Peyer's patch (tissue), 4 donors: ENCODE measurements at regions not wholly inside any gene's neighbourhood (a gene's known extent, or its start where the extent isn't known, plus 50 kb on each side); places are given as distances from the start of the nearest gene placed in this dataset.
"Not testable (repeated sequence)": the region's sequence is repeated elsewhere in the genome, so short reads cannot be mapped to it uniquely, and the experiment has no call there.

Experiments
- DNase-seq, 3 donors: peaks; one replicate each; pipeline ENCODE4 v3.0.0-alpha.2; 2017 to 2019
- H3K27ac ChIP-seq, 4 donors: fragments of 200-600 bp; sonication (generic); one replicate each; pipeline ENCODE4 v1.5.1; 2016 to 2019
- H3K27me3 ChIP-seq, 2 donors: fragments of 200-600 bp; sonication (generic); one replicate each; pipeline ENCODE4 v1.5.1; 2019
- H3K36me3 ChIP-seq, 3 donors: fragments of 200-600 bp; sonication (generic); one replicate each; pipeline ENCODE4 v1.5.1; 2016 to 2019
- H3K4me1 ChIP-seq, 4 donors: fragments of 200-600 bp; sonication (generic); one replicate each; pipeline ENCODE4 v1.5.1; 2016 to 2019
- H3K4me3 ChIP-seq, 4 donors: fragments of 200-600 bp; sonication (generic); 1 replicate in 3 of 4; 2 replicates in 1 of 4; pipeline ENCODE4 v1.5.1; 2016 to 2019; ENCODE audit warnings: mild to moderate bottlenecking in 1 of 4
- H3K9me3 ChIP-seq, 4 donors: fragments of 200-600 bp; sonication (generic); one replicate each; pipeline ENCODE4 v1.5.1; 2016 to 2019; ENCODE audit warnings: mild to moderate bottlenecking in 1 of 4
- POLR2A ChIP-seq, 2 donors: fragments of 450-650 bp; IDR thresholded peaks; one replicate each; pipeline ENCODE4 v1.5.1; 2017; ENCODE audit warnings: antibody characterized with exemption in 2 of 2, mild to moderate bottlenecking in 2 of 2, moderate library complexity in 2 of 2
- TF ChIP-seq, protein P1 (sequence below), 6 experiments: fragments of 450-650 bp in 4 of 6; fragments of 200-600 bp in 2 of 6; sonication (generic) in 1 of 6; IDR thresholded peaks; one replicate each; pipeline ENCODE4 v1.5.1; 2017 to 2019; ENCODE audit warnings: antibody characterized with exemption in 6 of 6, mild to moderate bottlenecking in 3 of 6, moderate library complexity in 1 of 6

- no peaks in the 10 kb centered on the region for H3K4me1 ChIP-seq
- no peak for TF ChIP-seq POLR2A (IDR thresholded peaks at IDR 0.05)
- TF ChIP-seq, protein P1, sequence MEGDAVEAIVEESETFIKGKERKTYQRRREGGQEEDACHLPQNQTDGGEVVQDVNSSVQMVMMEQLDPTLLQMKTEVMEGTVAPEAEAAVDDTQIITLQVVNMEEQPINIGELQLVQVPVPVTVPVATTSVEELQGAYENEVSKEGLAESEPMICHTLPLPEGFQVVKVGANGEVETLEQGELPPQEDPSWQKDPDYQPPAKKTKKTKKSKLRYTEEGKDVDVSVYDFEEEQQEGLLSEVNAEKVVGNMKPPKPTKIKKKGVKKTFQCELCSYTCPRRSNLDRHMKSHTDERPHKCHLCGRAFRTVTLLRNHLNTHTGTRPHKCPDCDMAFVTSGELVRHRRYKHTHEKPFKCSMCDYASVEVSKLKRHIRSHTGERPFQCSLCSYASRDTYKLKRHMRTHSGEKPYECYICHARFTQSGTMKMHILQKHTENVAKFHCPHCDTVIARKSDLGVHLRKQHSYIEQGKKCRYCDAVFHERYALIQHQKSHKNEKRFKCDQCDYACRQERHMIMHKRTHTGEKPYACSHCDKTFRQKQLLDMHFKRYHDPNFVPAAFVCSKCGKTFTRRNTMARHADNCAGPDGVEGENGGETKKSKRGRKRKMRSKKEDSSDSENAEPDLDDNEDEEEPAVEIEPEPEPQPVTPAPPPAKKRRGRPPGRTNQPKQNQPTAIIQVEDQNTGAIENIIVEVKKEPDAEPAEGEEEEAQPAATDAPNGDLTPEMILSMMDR (IDR thresholded peaks at IDR 0.05), result no peak
- DNase-seq, result no peak
Observed at GRCh38 chr6:1217396-1217795, 94.5 kb upstream of the FOXQ1 start.

GRCh38 chr6:1216488-1216974, 95.4 kb upstream of the FOXQ1 start:
- Histone ChIP-seq H3K36me3 (no peaks in the 10 kb centered on the region), H3K4me1 (no peaks in the 10 kb centered on the region), H3K9me3 (no peaks in the 10 kb centered on the region), H3K27ac (no peak overlapping the region), H3K27me3 (no peaks in the 10 kb centered on the region), H3K4me3 (no peak overlapping the region)
- no peak for DNase-seq
- TF ChIP-seq POLR2A (IDR thresholded peaks at IDR 0.05), result no peak
- TF ChIP-seq, protein P1 (IDR thresholded peaks at IDR 0.05), result no peak

More at GRCh38 chr6:1217396-1217795, 94.5 kb upstream of the FOXQ1 start:
- Histone ChIP-seq H3K27me3 (no peaks in the 10 kb centered on the region), H3K36me3 (no peaks in the 10 kb centered on the region), H3K27ac (no peak overlapping the region), H3K9me3 (no peaks in the 10 kb centered on the region), H3K4me3 (no peak overlapping the region)

- no peak for TF ChIP-seq POLR2A (IDR thresholded peaks at IDR 0.05)
- TF ChIP-seq, protein P1 (IDR thresholded peaks at IDR 0.05), result no peak
Observed at GRCh38 chr6:1215884-1216487, 95.9 kb upstream of the FOXQ1 start.

GRCh38 chr6:1215023-1215422, 96.9 kb upstream of the FOXQ1 start:
- TF ChIP-seq, protein P1 (IDR thresholded peaks at IDR 0.05), result no peak
- TF ChIP-seq POLR2A (IDR thresholded peaks at IDR 0.05), result no peak
- H3K4me1 ChIP-seq, result no peaks in the 10 kb centered on the region
- no peaks in the 10 kb centered on the region for H3K27me3 ChIP-seq
- H3K9me3 ChIP-seq, result no peaks in the 10 kb centered on the region
- H3K36me3 ChIP-seq, result no peaks in the 10 kb centered on the region
- no peak for DNase-seq
- no peak overlapping the region for H3K27ac ChIP-seq
- H3K4me3 ChIP-seq, result no peak overlapping the region

More at GRCh38 chr6:1215884-1216487, 95.9 kb upstream of the FOXQ1 start:
- Histone ChIP-seq H3K27me3 (no peaks in the 10 kb centered on the region), H3K9me3 (no peaks in the 10 kb centered on the region), H3K27ac (no peak overlapping the region), H3K4me3 (no peak overlapping the region), H3K36me3 (no peaks in the 10 kb centered on the region), H3K4me1 (no peaks in the 10 kb centered on the region)
- DNase-seq, result no peak

GRCh38 chr6:1212919-1213318, 99.0 kb upstream of the FOXQ1 start:
- no peaks in the 10 kb centered on the region for H3K9me3 ChIP-seq
- DNase-seq, result no peak
- no peak overlapping the region for H3K27ac ChIP-seq
- no peaks in the 10 kb centered on the region for H3K36me3 ChIP-seq
- TF ChIP-seq, protein P1 (IDR thresholded peaks at IDR 0.05), result no peak
- no peak for TF ChIP-seq POLR2A (IDR thresholded peaks at IDR 0.05)
- no peaks in the 10 kb centered on the region for H3K4me1 ChIP-seq
- H3K4me3 ChIP-seq, result no peak overlapping the region
- H3K27me3 ChIP-seq, result no peaks in the 10 kb centered on the region

- H3K27me3 ChIP-seq, DNase-seq, H3K4me1 ChIP-seq, H3K27ac ChIP-seq, H3K4me3 ChIP-seq, H3K36me3 ChIP-seq, H3K9me3 ChIP-seq: not testable (repeated sequence)
Observed at GRCh38 chr6:1212138-1212537, 99.8 kb upstream of the FOXQ1 start.

- H3K9me3 ChIP-seq, H3K27me3 ChIP-seq, H3K4me3 ChIP-seq, H3K27ac ChIP-seq, DNase-seq, H3K4me1 ChIP-seq, H3K36me3 ChIP-seq: not testable (repeated sequence)
Observed at GRCh38 chr6:1210631-1211030, 101.3 kb upstream of the FOXQ1 start.
